ENCODE measurements at regions not wholly inside any gene's neighbourhood (a gene's known extent, or its start where the extent isn't known, plus 50 kb on each side); places are given as distances from the start of the nearest gene placed in this dataset.

GRCh38 chrX:28189011-28189410 lies 207.8 kb upstream of the DCAF8L1 start:
- H4K20me1 ChIP-seq (ENCODE audit: insufficient read depth) = no peaks in the 10 kb centered on the region
- H3F3A ChIP-seq (ENCODE audit: insufficient read depth, low read depth) = peaks cover 3% of the 10 kb centered on the region; the same call in 1 of the 2 replicates
- no TSS peak for BruUV-seq (replicated peaks)
- ChIA-PET POLR2A (ENCODE audit: unreplicated experiment) (no interaction called here), CTCF (no interaction called here)
- DNase-seq = peak in 1 of 2 experiments; percentile 59
- no peaks in the 10 kb centered on the region for H3K9me2 ChIP-seq (ENCODE audit: insufficient read depth)
- peaks cover 11% of the 10 kb centered on the region for H3K4me1 ChIP-seq (replicated peaks; ENCODE audit: insufficient read depth)
- H3K9me3 ChIP-seq (ENCODE audit: insufficient read depth, low read depth) = no peaks in the 10 kb centered on the region
- no peak for TF ChIP-seq CTCF (conservative IDR thresholded peaks at IDR 0.05)
- no peak overlapping the region for H3K4me3 ChIP-seq
- no peaks in the 10 kb centered on the region for H3K79me2 ChIP-seq (ENCODE audit: low read depth)
- no peaks in the 10 kb centered on the region for H3K36me3 ChIP-seq (ENCODE audit: low read depth)
- no peak overlapping the region for H3K4me2 ChIP-seq
- no peak overlapping the region for H2AFZ ChIP-seq
- H3K27me3 ChIP-seq (ENCODE audit: insufficient read depth, low read depth) = no peaks in the 10 kb centered on the region
- intact Hi-C loops (cut with micrococcal nuclease; ENCODE audit: unreplicated experiment) = no loop called here
- peak overlapping the region; percentile 33; the same call in 1 of the 2 replicates for H3K27ac ChIP-seq

GRCh38 chrX:28188526-28188925 lies 207.3 kb upstream of the DCAF8L1 start:
- Histone ChIP-seq H3K27ac (peak overlapping the region; percentile 33; the same call in 1 of the 2 replicates), H3K36me3 (ENCODE audit: low read depth) (no peaks in the 10 kb centered on the region), H3K4me1 (replicated peaks; ENCODE audit: insufficient read depth) (peaks cover 11% of the 10 kb centered on the region), H3K27me3 (ENCODE audit: insufficient read depth, low read depth) (no peaks in the 10 kb centered on the region), H3K79me2 (ENCODE audit: low read depth) (no peaks in the 10 kb centered on the region), H3K4me2 (no peak overlapping the region), H2AFZ (no peak overlapping the region), H4K20me1 (ENCODE audit: insufficient read depth) (no peaks in the 10 kb centered on the region), H3K4me3 (no peak overlapping the region), H3K9me2 (ENCODE audit: insufficient read depth) (no peaks in the 10 kb centered on the region), H3K9me3 (ENCODE audit: insufficient read depth, low read depth) (no peaks in the 10 kb centered on the region), H3F3A (ENCODE audit: insufficient read depth, low read depth) (peaks cover 3% of the 10 kb centered on the region; the same call in 1 of the 2 replicates)
- POLR2A ChIA-PET (ENCODE audit: unreplicated experiment) = no interaction called here
- BruUV-seq (replicated peaks) = no TSS peak
- CTCF ChIA-PET = no interaction called here
- DNase-seq = no peak
- intact Hi-C loops (cut with micrococcal nuclease; ENCODE audit: unreplicated experiment) = no loop called here
- no peak for TF ChIP-seq CTCF (conservative IDR thresholded peaks at IDR 0.05)
- TF ChIP-seq EZH2 (IDR thresholded peaks at IDR 0.05; ENCODE audit: low read depth) = no peak

- H3K9me2 ChIP-seq (ENCODE audit: insufficient read depth) = no peaks in the 10 kb centered on the region
- BruUV-seq (replicated peaks) = no TSS peak
- no peak overlapping the region for H2AFZ ChIP-seq
- H3K4me2 ChIP-seq = no peak overlapping the region
- H3F3A ChIP-seq (ENCODE audit: insufficient read depth, low read depth) = no peaks in the 10 kb centered on the region
- H3K27me3 ChIP-seq (ENCODE audit: insufficient read depth, low read depth) = no peaks in the 10 kb centered on the region
- no peak overlapping the region for H3K27ac ChIP-seq
- TF ChIP-seq CTCF (conservative IDR thresholded peaks at IDR 0.05) = no peak
- TF ChIP-seq EZH2 (IDR thresholded peaks at IDR 0.05; ENCODE audit: low read depth) = no peak
- no peak overlapping the region for H3K4me3 ChIP-seq
- CTCF ChIA-PET = no interaction called here
- POLR2A ChIA-PET (ENCODE audit: unreplicated experiment) = no interaction called here
- no peaks in the 10 kb centered on the region for H3K4me1 ChIP-seq (replicated peaks; ENCODE audit: insufficient read depth)
- intact Hi-C loops (cut with micrococcal nuclease; ENCODE audit: unreplicated experiment) = no loop called here
- DNase-seq = no peak
- H3K36me3 ChIP-seq (ENCODE audit: low read depth) = no peaks in the 10 kb centered on the region
- H3K9me3 ChIP-seq (ENCODE audit: insufficient read depth, low read depth) = no peaks in the 10 kb centered on the region; the same call in 1 of the 2 replicates
- no peaks in the 10 kb centered on the region for H4K20me1 ChIP-seq (ENCODE audit: insufficient read depth)
- H3K79me2 ChIP-seq (ENCODE audit: low read depth) = no peaks in the 10 kb centered on the region
Measured at GRCh38 chrX:28180096-28180495, 198.8 kb upstream of the DCAF8L1 start.

Measured in PC-9 (cell line).